IMR-90 (cell line): ENCODE measurements at regions not wholly inside any gene's neighbourhood (a gene's known extent, or its start where the extent isn't known, plus 50 kb on each side); places are given as distances from the start of the nearest gene placed in this dataset.

Source experiments
- ATAC-seq: fragments of 200-7000 bp; cut with Tn5 transposase; 2 replicates; pipeline ENCODE4 v1.9.1; 2020; ENCODE audit warnings: low read depth, mild to moderate bottlenecking, moderate library complexity
- BruUV-seq: library from RNA; stranded (reverse); fragments of 400-500 nt; replicated peaks from 2 replicates; lab custom pipeline; 2021; lab: Mats Ljungman, UMichigan
- CTCF ChIA-PET: fragments of 300-600 bp; formaldehyde crosslinking; extraction: SDS; loops from one replicate; lab custom pipeline; 2021; ENCODE audit warnings: antibody characterized with exemption; lab: Yijun Ruan, JAX
- POLR2A ChIA-PET: fragments of 300-600 bp; sonication (Branson Sonifier 250); formaldehyde crosslinking; loops from one replicate; lab custom pipeline; 2022; ENCODE audit warnings: antibody characterized with exemption; ENCODE audit not compliant: unreplicated experiment; lab: Charles Lee
- DNase-seq: peaks from one replicate; pipeline ENCODE4 v3.0.0; 2013
- H2AFZ ChIP-seq: replicated peaks from 2 replicates; pipeline ENCODE3; 2013; ENCODE audit warnings: low read length, mild to moderate bottlenecking; ENCODE audit not compliant: poor library complexity
- H2AK5ac ChIP-seq: 2 replicates; pipeline ENCODE4 v1.6.1; 2013; ENCODE audit warnings: low read depth, low read length, inconsistent platforms
- H2AK9ac ChIP-seq: replicated peaks from 2 replicates; pipeline ENCODE3; 2013; ENCODE audit warnings: mild to moderate bottlenecking, low read depth, low read length, moderate library complexity; ENCODE audit not compliant: poor library complexity
- H2BK120ac ChIP-seq: 2 replicates; pipeline ENCODE4 v1.6.1; 2013; ENCODE audit warnings: low read depth, low read length, inconsistent platforms
- H2BK15ac ChIP-seq: 3 replicates; pipeline ENCODE4 v1.6.1; 2013; ENCODE audit warnings: low read depth, low read length, inconsistent platforms
- H2BK20ac ChIP-seq: 2 replicates; pipeline ENCODE4 v1.6.1; 2013; ENCODE audit warnings: low read depth, mild to moderate bottlenecking, inconsistent platforms, low read length, moderate library complexity
- H2BK5ac ChIP-seq: 2 replicates; pipeline ENCODE4 v1.6.1; 2013; ENCODE audit warnings: mild to moderate bottlenecking, low read depth, low read length, inconsistent platforms; ENCODE audit not compliant: poor library complexity, severe bottlenecking
- H3K14ac ChIP-seq: replicated peaks from 2 replicates; pipeline ENCODE4 v1.6.1; 2013; ENCODE audit warnings: low read depth, low read length, inconsistent platforms
- H3K18ac ChIP-seq: 2 replicates; pipeline ENCODE4 v1.6.1; 2013; ENCODE audit warnings: low read depth, low read length, control low read depth
- H3K23ac ChIP-seq: 2 replicates; pipeline ENCODE4 v1.6.1; 2013; ENCODE audit warnings: low read depth, low read length, inconsistent platforms
- H3K27ac ChIP-seq: 2 replicates; pipeline ENCODE4 v1.5.1; 2013; ENCODE audit warnings: mild to moderate bottlenecking, control low read depth, low read length; ENCODE audit not compliant: insufficient read depth
- H3K27me3 ChIP-seq: 2 replicates; pipeline ENCODE4 v1.6.1; 2013; ENCODE audit warnings: low read length; ENCODE audit not compliant: control insufficient read depth, insufficient read depth
- H3K36me3 ChIP-seq: 2 replicates; pipeline ENCODE4 v1.6.1; 2013; ENCODE audit warnings: low read length, mixed read lengths; ENCODE audit not compliant: control insufficient read depth, insufficient read depth
- H3K4ac ChIP-seq: 2 replicates; pipeline ENCODE4 v1.6.1; 2013; ENCODE audit warnings: low read depth, low read length, inconsistent platforms
- H3K4me1 ChIP-seq: 2 replicates; pipeline ENCODE4 v1.6.1; 2013; ENCODE audit warnings: low read length, mixed read lengths; ENCODE audit not compliant: control insufficient read depth, insufficient read depth
- H3K4me2 ChIP-seq: 2 replicates; pipeline ENCODE4 v1.6.1; 2013; ENCODE audit warnings: low read depth, mild to moderate bottlenecking, control low read depth, low read length, moderate library complexity
- H3K4me3 ChIP-seq: 2 replicates; pipeline ENCODE4 v1.5.1; 2013; ENCODE audit warnings: low read depth, mild to moderate bottlenecking, control low read depth, low read length, moderate library complexity; ENCODE audit not compliant: insufficient read depth
- H3K56ac ChIP-seq: 2 replicates; pipeline ENCODE4 v1.6.1; 2013; ENCODE audit warnings: low read length, inconsistent platforms; ENCODE audit not compliant: insufficient read depth; ENCODE audit errors: extremely low read depth
- H3K79me1 ChIP-seq, 2 experiments: 2 replicates each; pipeline ENCODE4 v1.6.1; 2013; ENCODE audit warnings: low read length in 2 of 2, inconsistent platforms in 1 of 2, low read depth in 1 of 2
- H3K9ac ChIP-seq: 2 replicates; pipeline ENCODE4 v1.6.1; 2013; ENCODE audit warnings: low read depth, low read length, control low read depth
- H3K9me1 ChIP-seq: 2 replicates; pipeline ENCODE4 v1.6.1; 2013; ENCODE audit warnings: low read length, inconsistent platforms; ENCODE audit not compliant: insufficient read depth
- H3K9me3 ChIP-seq: 2 replicates; pipeline ENCODE4 v1.6.1; 2013; ENCODE audit warnings: low read length; ENCODE audit not compliant: control insufficient read depth, insufficient read depth
- H4K20me1 ChIP-seq: 2 replicates; pipeline ENCODE4 v1.6.1; 2013; ENCODE audit warnings: low read length, inconsistent platforms; ENCODE audit not compliant: insufficient read depth
- H4K5ac ChIP-seq: 2 replicates; pipeline ENCODE4 v1.6.1; 2013; ENCODE audit warnings: mild to moderate bottlenecking, low read depth, low read length, control low read depth
- H4K8ac ChIP-seq, 2 experiments: 2 replicates each; pipeline ENCODE4 v1.6.1; 2013; ENCODE audit warnings: low read depth in 2 of 2, low read length in 2 of 2, control low read depth in 1 of 2, inconsistent platforms in 1 of 2
- H4K91ac ChIP-seq: 2 replicates; pipeline ENCODE4 v1.6.1; 2013; ENCODE audit warnings: low read depth, low read length, inconsistent platforms; ENCODE audit not compliant: insufficient read depth
- CEBPB ChIP-seq: IDR thresholded peaks from 2 replicates; pipeline ENCODE4 v1.6.1; 2012; ENCODE audit warnings: low read depth, low read length, improper control_type of control experiment
- CTCF ChIP-seq: conservative IDR thresholded peaks from 2 replicates; pipeline ENCODE4 v1.5.1; 2012; ENCODE audit warnings: mild to moderate bottlenecking, low read depth, low read length, improper control_type of control experiment
- FOS ChIP-seq: fragments of 150-350 bp; IDR thresholded peaks from 2 replicates; pipeline ENCODE4 v1.6.1; 2016; ENCODE audit warnings: low read depth, low read length
- MAFK ChIP-seq: IDR thresholded peaks from 2 replicates; pipeline ENCODE4 v1.6.1; 2012; ENCODE audit warnings: low read depth, low read length, improper control_type of control experiment
- MAZ ChIP-seq: IDR thresholded peaks from 2 replicates; pipeline ENCODE4 v1.6.1; 2012; ENCODE audit warnings: low read depth, mild to moderate bottlenecking, low read length, improper control_type of control experiment, moderate library complexity, borderline replicate concordance
- MXI1 ChIP-seq: IDR thresholded peaks from 2 replicates; pipeline ENCODE4 v1.6.1; 2012; ENCODE audit warnings: low read depth, mild to moderate bottlenecking, low read length, moderate library complexity, borderline replicate concordance
- POLR2A ChIP-seq: IDR thresholded peaks from 2 replicates; pipeline ENCODE4 v1.6.1; 2012; ENCODE audit warnings: mild to moderate bottlenecking, low read depth, low read length
- RAD21 ChIP-seq: IDR thresholded peaks from 2 replicates; pipeline ENCODE4 v1.6.1; 2012; ENCODE audit warnings: low read length, improper control_type of control experiment
- RCOR1 ChIP-seq: IDR thresholded peaks from 2 replicates; pipeline ENCODE4 v1.6.1; 2012; ENCODE audit warnings: mild to moderate bottlenecking, low read length, improper control_type of control experiment; ENCODE audit not compliant: insufficient replicate concordance
- RFX5 ChIP-seq: IDR thresholded peaks from 2 replicates; pipeline ENCODE4 v1.8.0; 2012; ENCODE audit warnings: low read depth, mild to moderate bottlenecking, low read length, moderate library complexity
- SMC3 ChIP-seq: fragments of 150-350 bp; IDR thresholded peaks from 2 replicates; pipeline ENCODE4 v1.6.1; 2016; ENCODE audit warnings: low read depth, mild to moderate bottlenecking, antibody characterized with exemption, low read length, moderate library complexity
- WGBS, 2 experiments: methylation state at CpG; one replicate each; pipeline versions ENCODE4 v1.1.5 to v1.1.7; 2013; ENCODE audit warnings: missing lambda C conversion rate in 2 of 2; ENCODE audit not compliant: insufficient read length in 1 of 2; ENCODE audit errors: extremely low coverage in 2 of 2; 5-methylcytosine and 5-hydroxymethylcytosine counted together
- dilution Hi-C: fragments of 300-500 bp; cut with HindIII; formaldehyde crosslinking; loops from one replicate; pipeline ENCODE4 v1.14.3; 2018; ENCODE audit warnings: low sequenced_read_pairs; ENCODE audit not compliant: unreplicated experiment
- in situ Hi-C: fragments of 300-500 bp; cut with MboI; formaldehyde crosslinking; loops from 3 replicates; pipeline ENCODE4 v1.14.3; 2019; ENCODE audit warnings: low sequenced_read_pairs, inconsistent platforms, mixed read lengths
- intact Hi-C: fragments of 100-400 bp; cut with micrococcal nuclease; formaldehyde crosslinking; loops from 2 replicates; pipeline ENCODE4 v1.10.0; 2022

GRCh38 chr5:3943859-3944258 lies 348.2 kb downstream of the IRX1 start:
- H3K27me3 ChIP-seq = no peaks in the 10 kb centered on the region
- H4K8ac ChIP-seq = no peak overlapping the region
- in situ Hi-C loops = no loop called here

More at GRCh38 chr5:3943859-3944258, 348.2 kb downstream of the IRX1 start:
- H3K14ac ChIP-seq = no peak overlapping the region
- H3K4me1 ChIP-seq = no peaks in the 10 kb centered on the region
- no peak overlapping the region for H3K56ac ChIP-seq
- no peak overlapping the region for H4K91ac ChIP-seq
- no peak overlapping the region for H2BK5ac ChIP-seq
- H3K4ac ChIP-seq = no peak overlapping the region
- no peaks in the 10 kb centered on the region for H3K36me3 ChIP-seq
- ChIA-PET CTCF (no interaction called here), POLR2A (no interaction called here)
- intact Hi-C loops = no loop called here
- H4K20me1 ChIP-seq = no peaks in the 10 kb centered on the region
- no peak overlapping the region for H3K27ac ChIP-seq
- no peak overlapping the region for H3K4me2 ChIP-seq
- no peak overlapping the region for H4K5ac ChIP-seq
- H2BK20ac ChIP-seq = no peak overlapping the region
- WGBS, 2 experiments = no CpG with 5 or more reads among the region's 2 CpGs
- H3K9ac ChIP-seq = no peak overlapping the region
- TF ChIP-seq MAFK = no peak
- TF ChIP-seq RCOR1 = no peak
- no peak for TF ChIP-seq POLR2A
- no peak for TF ChIP-seq FOS
- TF ChIP-seq RAD21 = no peak
- TF ChIP-seq MXI1 = no peak
- TF ChIP-seq CEBPB = no peak
- TF ChIP-seq MAZ = no peak
- no peak for TF ChIP-seq SMC3
- TF ChIP-seq RFX5 = no peak
- no peak for TF ChIP-seq CTCF
- H2BK120ac ChIP-seq = no peak overlapping the region
- BruUV-seq = no TSS peak
- no peak overlapping the region for H2BK15ac ChIP-seq
- H2AK5ac ChIP-seq = no peak overlapping the region
- dilution Hi-C loops = no loop called here
- no peak for ATAC-seq
- H2AK9ac ChIP-seq = no peak overlapping the region
- no peak overlapping the region for H2AFZ ChIP-seq
- H3K23ac ChIP-seq = no peak overlapping the region
- no peaks in the 10 kb centered on the region for H3K79me1 ChIP-seq
- H3K9me3 ChIP-seq = peaks cover 11% of the 10 kb centered on the region
- DNase-seq = no peak
- no peak overlapping the region for H3K18ac ChIP-seq
- H3K9me1 ChIP-seq = no peaks in the 10 kb centered on the region
- H3K4me3 ChIP-seq = no peak overlapping the region
